ENCODE measurements at regions not wholly inside any gene's neighbourhood (a gene's known extent, or its start where the extent isn't known, plus 50 kb on each side); places are given as distances from the start of the nearest gene placed in this dataset.

DNA sequence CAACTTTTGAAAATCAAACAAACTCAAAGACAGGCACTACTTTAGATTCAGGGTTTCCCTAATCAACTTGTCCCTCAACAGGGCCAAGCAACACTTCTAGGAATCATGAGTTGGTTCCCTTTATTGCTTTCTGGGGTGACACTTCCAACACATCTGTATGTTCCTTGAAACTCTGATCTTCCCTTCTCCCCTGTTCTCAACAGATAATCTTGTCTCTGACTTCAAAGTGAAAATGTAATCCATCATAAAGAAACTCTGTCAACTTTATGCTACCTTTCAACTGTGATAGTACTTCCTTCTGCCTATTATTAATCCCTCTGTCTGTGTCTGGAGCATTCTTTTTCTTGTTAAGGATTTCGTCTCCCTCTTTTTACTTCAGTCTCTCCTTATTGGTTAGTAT, 250.1 kb upstream of the MEF2C start:
- H3K4me3 ChIP-seq = no peak overlapping the region
- no peak overlapping the region for H3K27ac ChIP-seq
- TF ChIP-seq, protein P1, sequence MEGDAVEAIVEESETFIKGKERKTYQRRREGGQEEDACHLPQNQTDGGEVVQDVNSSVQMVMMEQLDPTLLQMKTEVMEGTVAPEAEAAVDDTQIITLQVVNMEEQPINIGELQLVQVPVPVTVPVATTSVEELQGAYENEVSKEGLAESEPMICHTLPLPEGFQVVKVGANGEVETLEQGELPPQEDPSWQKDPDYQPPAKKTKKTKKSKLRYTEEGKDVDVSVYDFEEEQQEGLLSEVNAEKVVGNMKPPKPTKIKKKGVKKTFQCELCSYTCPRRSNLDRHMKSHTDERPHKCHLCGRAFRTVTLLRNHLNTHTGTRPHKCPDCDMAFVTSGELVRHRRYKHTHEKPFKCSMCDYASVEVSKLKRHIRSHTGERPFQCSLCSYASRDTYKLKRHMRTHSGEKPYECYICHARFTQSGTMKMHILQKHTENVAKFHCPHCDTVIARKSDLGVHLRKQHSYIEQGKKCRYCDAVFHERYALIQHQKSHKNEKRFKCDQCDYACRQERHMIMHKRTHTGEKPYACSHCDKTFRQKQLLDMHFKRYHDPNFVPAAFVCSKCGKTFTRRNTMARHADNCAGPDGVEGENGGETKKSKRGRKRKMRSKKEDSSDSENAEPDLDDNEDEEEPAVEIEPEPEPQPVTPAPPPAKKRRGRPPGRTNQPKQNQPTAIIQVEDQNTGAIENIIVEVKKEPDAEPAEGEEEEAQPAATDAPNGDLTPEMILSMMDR (IDR thresholded peaks at IDR 0.05) = no peak
- DNase-seq (ENCODE audit: low spot score) = no peak

DNA sequence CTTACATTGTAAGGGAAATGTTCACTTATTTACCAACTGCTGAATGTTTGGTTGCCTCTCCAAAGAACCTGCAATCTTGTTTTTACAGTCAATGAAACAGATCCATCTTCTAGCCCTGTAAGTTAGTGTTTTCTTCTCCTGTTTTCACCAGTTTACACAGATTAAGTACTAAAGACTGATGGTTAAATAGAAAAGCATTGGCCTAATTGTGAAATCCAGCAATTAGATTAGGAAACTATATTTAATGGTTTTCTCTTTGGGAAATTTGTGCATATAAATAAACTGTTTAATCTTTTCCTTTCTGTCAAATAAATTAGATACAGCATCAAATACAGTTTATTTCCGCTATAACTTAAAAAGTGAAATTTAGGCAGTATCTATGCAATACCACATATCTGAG, 247.9 kb upstream of the MEF2C start:
- DNase-seq (ENCODE audit: low spot score) = no peak
- TF ChIP-seq, protein P1 (IDR thresholded peaks at IDR 0.05) = no peak
- Histone ChIP-seq H3K27ac (no peak overlapping the region), H3K4me3 (no peak overlapping the region)

DNA sequence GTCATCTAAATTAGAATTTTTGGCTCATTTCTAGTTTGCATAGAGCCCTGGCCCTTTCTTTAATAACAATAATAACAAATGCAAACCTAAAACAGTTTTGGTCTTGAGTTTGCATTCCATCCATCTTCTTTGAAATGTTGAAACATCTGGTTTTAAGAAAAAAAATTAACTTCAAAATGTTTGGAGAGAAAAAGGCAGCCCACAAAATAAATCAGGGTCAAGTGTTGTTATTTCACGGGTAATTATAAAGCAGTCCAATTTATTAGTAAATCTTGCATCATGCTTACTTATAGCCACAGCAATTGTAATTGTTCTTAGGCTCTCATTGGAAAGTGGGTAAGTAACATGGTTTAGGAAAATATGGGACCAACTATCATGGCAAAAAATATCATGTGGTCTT, 247.0 kb upstream of the MEF2C start:
- TF ChIP-seq, protein P1 (IDR thresholded peaks at IDR 0.05) = no peak
- H3K27ac ChIP-seq = no peak overlapping the region
- DNase-seq (ENCODE audit: low spot score) = no peak

DNA sequence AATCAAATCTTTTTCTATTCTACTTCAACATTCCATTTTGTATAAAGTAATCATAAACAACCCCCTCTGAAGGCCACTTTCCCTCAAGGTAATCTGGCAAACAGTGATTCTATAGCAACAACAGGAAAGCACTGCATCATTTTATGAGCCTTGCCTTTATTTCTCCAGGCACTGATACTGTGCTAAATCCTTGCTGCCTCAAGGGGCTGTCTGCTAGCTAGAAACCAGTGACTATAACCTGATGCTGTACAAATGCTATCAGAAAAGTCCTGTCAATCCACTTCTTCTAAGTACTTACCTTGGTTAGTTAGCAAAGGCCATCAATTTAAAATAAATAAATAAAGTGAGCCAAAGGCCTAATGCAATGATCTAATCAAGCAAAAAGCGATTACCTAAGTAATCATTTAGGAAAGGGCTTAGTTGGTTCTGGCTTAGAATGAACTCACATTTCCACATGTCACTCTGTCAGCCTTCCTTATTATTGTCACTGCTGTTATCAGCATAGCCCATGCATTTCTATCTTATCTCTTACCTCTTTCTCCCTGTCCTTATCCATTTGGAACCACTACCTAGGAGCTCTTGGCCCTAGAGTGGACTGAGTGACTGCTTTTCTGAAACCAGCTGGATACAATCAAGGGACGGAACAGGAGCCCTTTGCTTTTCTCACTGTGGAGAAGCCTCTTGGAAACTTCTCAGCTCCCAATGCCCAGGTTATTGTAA, 246.1 kb upstream of the MEF2C start:
- no peak for DNase-seq (ENCODE audit: low spot score)
- Histone ChIP-seq H3K27ac (no peak overlapping the region), H3K4me3 (no peak overlapping the region)
- TF ChIP-seq, protein P1 (IDR thresholded peaks at IDR 0.05) = no peak

More for the DNA sequence above, 247.0 kb upstream of the MEF2C start:
- no peak overlapping the region for H3K4me3 ChIP-seq

DNA sequence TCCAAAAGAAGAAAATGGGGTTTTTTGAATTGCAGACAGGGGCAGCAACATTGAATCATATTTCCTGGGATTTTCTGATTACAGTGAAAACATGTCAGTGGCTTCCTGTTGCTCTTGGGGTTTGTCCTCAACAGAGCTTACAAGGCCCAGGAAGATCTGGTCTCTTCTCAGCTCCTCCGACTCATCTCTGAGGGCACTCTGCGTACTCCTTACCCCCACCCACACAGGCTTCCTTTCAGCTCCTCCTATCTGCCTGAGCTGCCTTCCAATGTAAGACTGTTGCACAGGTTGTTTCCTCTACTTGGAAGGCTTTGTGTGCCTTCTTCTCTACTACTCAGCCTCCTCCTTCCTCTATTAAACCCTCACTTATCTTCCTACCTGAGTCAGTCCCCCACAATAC, 245.1 kb upstream of the MEF2C start:
- no peak overlapping the region for H3K4me3 ChIP-seq
- no peak for DNase-seq (ENCODE audit: low spot score)
- no peak overlapping the region for H3K27ac ChIP-seq
- TF ChIP-seq, protein P1 (IDR thresholded peaks at IDR 0.05) = no peak

DNA sequence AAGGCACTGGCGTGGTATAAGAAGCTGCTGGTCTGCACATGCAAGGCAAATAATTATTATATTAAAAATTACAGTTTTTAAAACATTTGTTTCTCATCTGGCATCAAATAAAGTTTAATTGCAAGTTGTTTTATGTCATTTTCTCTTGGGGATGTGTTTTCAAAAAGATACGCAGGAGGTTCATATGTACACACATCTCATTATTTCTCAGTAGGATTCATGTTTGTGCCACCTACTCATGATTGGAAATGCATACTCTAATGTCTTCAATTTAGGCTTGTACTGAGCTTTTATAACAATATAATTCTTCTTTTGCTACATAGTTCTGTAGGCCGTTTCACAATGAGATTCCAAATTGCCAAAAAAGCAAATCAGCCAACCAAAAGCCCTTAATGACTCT, 244.2 kb upstream of the MEF2C start:
- H3K27ac ChIP-seq = no peak overlapping the region
- DNase-seq (ENCODE audit: low spot score) = no peak
- H3K4me3 ChIP-seq = no peak overlapping the region
- TF ChIP-seq, protein P1 (IDR thresholded peaks at IDR 0.05) = no peak

DNA sequence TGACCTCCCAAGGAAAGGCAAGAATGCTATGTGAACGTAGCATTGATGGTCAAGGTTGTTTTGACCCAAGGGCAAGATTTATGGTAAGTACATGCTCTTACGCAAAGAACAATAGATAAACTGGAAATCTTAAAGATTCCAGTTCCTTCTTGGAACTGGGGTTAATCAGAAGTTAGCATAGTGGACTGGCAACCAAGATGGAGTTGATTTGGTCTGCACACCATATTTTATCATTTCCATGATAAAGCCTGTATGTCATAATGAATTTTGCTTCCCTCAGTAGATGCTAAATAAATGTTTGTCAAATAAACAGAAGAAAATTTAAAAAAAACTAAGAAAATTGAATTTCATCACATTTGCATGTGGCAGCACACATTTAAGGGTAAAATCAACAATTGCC, 242.4 kb upstream of the MEF2C start:
- TF ChIP-seq, protein P1 (IDR thresholded peaks at IDR 0.05) = no peak
- no peak for DNase-seq (ENCODE audit: low spot score)
- no peak overlapping the region for H3K27ac ChIP-seq
- no peak overlapping the region for H3K4me3 ChIP-seq
